ENCODE measurements at regions not wholly inside any gene's neighbourhood (a gene's known extent, or its start where the extent isn't known, plus 50 kb on each side); places are given as distances from the start of the nearest gene placed in this dataset.

- DNase-seq = no peak
Observed at GRCh38 chr2:34368304-34368703, 769.2 kb upstream of the FAM98A start.

DNA sequence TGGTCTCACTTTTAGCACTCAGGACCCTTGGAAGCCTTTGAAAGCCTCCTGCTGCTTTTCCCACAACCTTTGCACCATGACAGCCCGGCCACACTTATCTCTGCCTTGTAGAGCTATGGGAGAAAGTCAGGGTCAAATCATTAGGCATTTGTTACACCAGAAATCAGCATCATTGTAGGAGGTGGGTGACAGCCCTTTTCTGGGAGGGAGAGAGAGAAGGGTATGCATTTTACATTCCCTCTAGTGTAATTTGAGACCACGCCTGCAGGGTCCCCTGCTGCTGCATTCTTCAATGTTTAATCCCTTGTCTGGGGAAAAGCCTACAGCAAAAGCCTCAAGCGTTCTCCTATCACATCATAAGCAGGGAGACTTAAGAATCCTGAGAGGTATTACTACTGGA lies 766.8 kb upstream of the FAM98A start:
- DNase-seq = no peak

DNA sequence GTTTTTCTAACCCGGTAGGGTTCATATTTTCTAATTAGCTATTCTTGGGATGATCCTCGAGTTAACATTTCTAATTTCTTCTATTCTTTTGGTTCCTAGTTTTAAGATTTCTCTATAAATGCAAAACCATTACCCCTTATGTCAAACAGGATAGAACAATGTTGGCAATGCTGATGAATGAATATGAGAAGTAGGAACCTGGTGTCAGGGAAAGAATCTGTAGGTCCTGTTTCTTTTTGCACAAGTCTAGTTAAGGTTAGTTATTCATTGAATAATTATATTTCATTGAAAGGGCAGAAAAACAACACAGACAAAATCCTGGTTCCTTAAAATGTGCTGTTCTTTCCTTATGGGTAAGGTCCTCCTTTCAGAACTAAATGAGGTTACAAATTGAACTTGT lies 766.4 kb upstream of the FAM98A start:
- no peak for DNase-seq

- no peak for DNase-seq
Observed at GRCh38 chr2:34353509-34354113, 754.5 kb upstream of the FAM98A start.

GRCh38 chr2:34349527-34349926 lies 750.4 kb upstream of the FAM98A start:
- no peak for DNase-seq

GRCh38 chr2:34345030-34345429 lies 745.9 kb upstream of the FAM98A start:
- no peak for DNase-seq

- no peak for DNase-seq
Observed at GRCh38 chr2:34340307-34340706, 741.2 kb upstream of the FAM98A start.

DNA sequence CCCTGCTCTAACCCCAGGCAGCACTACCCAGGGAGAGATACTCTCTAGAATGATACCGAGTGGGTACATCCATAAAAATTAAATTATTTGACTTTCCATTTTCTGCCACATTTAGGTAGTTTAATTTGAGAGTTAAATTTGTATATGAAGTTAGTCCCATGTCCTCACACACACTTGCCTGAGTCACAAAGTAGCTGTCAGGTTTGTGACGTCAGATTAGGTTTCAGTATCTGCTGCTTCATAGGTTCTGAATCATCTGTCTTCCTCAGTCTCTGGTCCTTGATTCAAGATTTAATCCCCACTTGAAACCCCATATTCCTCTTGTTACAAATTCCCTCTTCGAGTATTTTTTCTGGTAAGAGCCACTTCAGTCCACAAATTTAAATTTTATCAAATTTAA lies 738.6 kb upstream of the FAM98A start:
- DNase-seq = no peak

DNA sequence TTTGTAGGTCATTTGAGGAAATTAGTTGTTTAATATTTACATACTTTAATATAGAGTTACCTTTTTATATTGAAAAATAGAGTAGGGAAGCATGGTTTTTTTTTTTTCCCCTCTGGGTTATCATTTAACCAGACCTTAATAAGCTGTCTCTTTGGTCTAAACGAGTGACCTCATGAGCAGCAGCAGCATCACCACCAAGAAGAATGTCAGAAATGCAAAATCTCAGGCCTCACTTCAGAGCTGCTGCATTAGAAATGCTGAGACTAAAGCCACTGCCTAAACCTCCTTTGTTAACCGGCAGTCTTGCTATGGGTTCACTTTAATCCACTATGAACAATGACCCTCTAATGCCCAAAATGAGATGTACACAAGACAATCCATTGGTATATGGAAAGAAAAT lies 733.7 kb upstream of the FAM98A start:
- no peak for DNase-seq

DNA sequence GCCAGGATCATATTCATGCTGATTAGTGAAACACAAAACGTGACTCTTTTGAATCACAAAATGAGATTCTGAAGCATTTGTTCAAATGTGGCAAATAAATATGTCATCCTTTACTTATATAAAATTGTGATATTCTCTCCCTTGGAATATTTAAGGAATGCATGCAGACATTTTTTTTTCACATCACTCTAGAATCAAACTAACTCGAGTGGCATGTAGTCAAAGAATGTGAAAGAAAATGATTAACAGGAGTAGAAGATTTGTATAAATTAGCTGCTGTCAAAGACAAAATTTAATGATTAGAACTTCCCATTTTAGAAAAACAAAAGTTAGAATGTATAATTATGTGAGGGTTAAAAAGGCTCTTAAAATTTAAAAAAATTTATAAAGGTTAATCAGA lies 721.0 kb upstream of the FAM98A start:
- DNase-seq = no peak

DNA sequence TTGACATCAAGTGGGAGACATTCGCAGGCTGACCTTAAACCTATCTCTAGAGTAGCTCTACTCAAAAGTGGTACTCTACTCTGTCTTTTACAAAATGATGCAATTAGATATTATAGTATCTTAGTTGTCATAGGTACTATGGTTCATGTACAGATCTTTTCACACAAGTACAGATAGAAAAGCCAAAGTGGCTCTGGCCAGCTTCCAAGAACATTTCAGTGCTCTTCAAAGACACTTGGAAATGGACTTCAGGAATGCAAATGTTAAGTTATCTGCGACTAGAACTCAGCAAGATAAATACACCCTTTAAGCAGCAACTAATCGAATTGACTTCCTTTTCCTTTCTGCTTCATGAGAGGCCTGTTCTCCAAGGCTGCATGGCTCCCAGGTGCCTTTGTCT lies 718.7 kb upstream of the FAM98A start:
- DNase-seq = no peak

GRCh38 chr2:34316788-34317187 lies 717.7 kb upstream of the FAM98A start:
- DNase-seq = no peak

- no peak for DNase-seq
Observed at GRCh38 chr2:34311816-34312215, 712.7 kb upstream of the FAM98A start.

DNA sequence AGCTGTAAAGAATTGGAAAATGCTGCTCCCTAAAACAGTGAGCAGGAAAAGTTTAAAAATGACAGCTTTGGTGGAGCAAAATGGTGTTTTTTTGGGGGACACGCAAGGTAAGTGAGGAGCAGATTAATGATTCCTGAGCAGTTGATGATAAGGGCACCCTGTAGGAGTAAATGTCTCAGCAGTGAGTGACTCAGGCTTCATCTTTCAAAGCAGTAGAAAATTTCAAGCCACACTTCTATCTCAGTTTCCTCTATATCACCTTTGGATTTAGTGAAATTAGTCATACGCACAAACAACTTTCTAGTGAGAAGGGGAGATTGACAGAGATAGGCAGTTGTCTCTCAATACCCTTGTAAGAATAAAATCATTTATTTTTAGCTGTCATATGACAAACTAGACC lies 709.0 kb upstream of the FAM98A start:
- no peak for DNase-seq

DNA sequence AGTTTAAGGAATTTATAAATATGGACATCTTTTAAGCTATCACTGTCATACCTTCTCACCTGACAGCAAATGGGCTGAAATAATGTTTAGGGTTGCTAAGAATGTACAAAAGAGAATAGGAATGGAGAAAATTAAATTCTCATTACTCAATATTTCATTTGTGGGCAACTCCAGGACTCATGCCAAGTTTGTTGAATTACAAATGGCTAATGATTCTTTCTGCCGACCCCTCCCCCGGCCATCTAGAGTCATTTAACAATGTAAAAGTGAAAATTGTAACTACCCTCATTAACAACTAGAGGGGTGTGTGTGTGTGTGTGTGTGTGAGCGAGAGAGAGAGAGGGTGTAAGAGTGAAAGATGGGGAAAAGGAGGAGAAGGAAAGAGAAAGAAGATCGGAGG lies 708.5 kb upstream of the FAM98A start:
- DNase-seq = no peak

- DNase-seq = no peak
Observed at GRCh38 chr2:34306745-34307144, 707.6 kb upstream of the FAM98A start.

DNA sequence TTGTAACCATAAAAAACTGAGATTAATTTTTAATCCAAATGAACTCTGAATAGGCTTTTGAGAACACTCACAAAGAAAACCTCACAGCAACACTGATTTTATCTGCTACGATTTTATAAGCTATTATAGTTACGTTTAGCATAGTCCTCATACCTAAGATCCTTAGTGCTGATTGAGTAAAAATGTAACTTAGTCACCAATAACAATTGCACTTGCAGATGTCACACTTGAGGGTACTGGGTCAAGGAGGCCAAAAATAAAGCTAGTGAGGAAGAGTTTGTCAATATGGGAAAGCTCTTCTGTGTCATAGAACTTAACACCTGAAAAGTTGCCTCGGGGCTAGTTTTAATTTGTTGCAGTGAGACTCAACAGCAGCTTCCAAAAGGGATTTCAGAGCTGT lies 706.5 kb upstream of the FAM98A start:
- DNase-seq = no peak

GRCh38 chr2:34294961-34295360 lies 695.9 kb upstream of the FAM98A start:
- no peak for DNase-seq

DNA sequence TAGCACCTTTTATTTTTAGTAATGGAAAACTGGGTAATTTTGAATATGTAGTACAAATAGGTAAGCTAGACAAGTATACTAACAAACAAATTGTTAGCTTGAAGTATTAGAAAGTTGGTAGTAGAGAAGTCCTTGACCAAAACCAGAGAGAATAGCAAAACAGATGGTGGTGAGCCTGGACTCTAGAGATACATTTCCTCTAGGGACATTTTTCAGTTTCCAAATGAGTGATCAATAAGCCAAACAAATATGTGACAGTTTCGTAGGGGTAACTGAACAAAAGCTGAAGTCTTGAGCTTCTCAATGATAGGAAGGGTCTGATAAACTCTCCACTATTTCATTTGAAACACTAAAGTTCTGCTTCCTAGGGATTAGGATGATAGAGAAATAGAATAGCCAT lies 692.0 kb upstream of the FAM98A start:
- DNase-seq = no peak

GRCh38 chr2:34288016-34288415 lies 688.9 kb upstream of the FAM98A start:
- DNase-seq = no peak

GRCh38 chr2:34280606-34281005 lies 681.5 kb upstream of the FAM98A start:
- no peak for DNase-seq

- DNase-seq = no peak
Observed at GRCh38 chr2:34266908-34267697, 668.0 kb upstream of the FAM98A start.

GRCh38 chr2:34261701-34262100 lies 662.6 kb upstream of the FAM98A start:
- DNase-seq = no peak

DNA sequence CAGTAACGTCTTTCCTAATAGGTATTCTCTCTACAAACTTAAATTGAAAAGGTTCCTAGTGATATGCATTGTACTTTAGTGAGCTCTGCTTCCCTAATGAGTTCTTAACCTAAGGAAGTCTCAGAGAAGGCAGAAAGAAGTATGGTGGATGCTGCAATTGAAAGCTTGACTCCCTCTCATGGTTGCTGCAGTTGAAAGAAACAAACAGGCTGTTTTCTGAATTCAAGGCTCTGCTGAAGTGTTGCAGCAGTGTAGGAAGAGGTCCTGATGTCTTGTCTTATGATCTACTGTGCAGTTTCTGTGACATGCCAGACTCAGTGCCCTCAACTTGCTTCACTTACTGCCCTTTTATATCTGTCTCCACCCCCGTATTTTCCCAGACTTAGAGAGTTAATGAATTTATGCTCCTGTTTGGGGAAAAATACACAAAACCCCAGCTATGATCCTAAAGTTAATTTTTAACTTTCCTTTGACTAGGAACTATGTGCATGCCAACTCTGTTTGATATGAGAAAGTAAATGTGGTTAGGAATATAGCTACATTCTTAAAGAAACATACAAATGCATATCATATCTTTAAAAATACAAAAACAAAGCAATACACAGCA lies 655.3 kb upstream of the FAM98A start:
- DNase-seq = no peak

GRCh38 chr2:34252111-34252510 lies 653.0 kb upstream of the FAM98A start:
- no peak for DNase-seq
